ENCODE measurements at regions not wholly inside any gene's neighbourhood (a gene's known extent, or its start where the extent isn't known, plus 50 kb on each side); places are given as distances from the start of the nearest gene placed in this dataset.

DNA sequence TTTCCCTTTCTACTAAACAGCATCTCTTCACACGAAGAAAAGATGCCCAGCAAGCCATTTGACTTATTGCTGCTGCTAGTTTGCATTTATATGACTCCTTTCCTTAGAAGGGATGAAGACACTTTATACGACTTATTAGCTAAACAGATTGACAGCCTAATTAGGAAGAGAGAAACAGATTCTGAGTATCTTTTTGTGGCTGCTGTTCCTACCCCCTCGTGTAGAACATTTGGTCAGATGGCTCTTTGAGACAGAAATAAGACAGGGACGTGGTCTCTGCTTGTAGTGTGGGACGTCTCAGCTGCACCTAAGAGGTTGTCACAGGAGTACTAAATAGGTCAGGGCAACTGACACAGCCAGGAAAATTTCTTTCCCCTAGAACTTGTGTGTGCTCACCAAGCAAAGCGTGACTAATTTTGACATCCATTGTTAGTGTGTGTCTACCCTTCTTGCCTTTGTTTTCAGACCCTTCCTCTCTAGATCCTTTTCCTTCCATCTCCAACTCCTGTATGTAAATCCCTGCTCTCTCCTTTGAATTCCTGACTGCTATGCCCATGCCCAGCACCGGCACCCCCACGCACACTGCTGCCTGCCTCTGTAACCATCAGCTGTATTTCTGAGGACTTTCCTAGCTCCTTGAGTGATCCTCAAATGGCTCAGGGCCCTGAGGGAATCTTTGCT is 83.2 kb downstream of the DAD1 start (continued):
- TF ChIP-seq GATAD2B (conservative IDR thresholded peaks at IDR 0.05; ENCODE audit: low read depth) (peak; percentile 39; the same call in 1 of the 2 replicates), TCF12 (IDR thresholded peaks at IDR 0.05; ENCODE audit: low read depth, low read length) (0 out of 2 replicates have a peak, but pooled peaks have one; percentile 29), EED (IDR thresholded peaks at IDR 0.05; ENCODE audit: low read depth) (peak; percentile 58; the same call in 1 of the 2 replicates), IKZF1 (conservative IDR thresholded peaks at IDR 0.05) (peak; percentile 76; the same call in 1 of the 2 replicates), ZBED1 (IDR thresholded peaks at IDR 0.05; ENCODE audit: borderline replicate concordance) (peak; percentile 82), POLR2AphosphoS5 (IDR thresholded peaks at IDR 0.05; ENCODE audit: low read length) (peak; percentile 86; the same call in 1 of the 2 replicates), ZNF217 (IDR thresholded peaks at IDR 0.05) (no peak), RAD51 (IDR thresholded peaks at IDR 0.05) (peak; percentile 71), HDGF (IDR thresholded peaks at IDR 0.05) (peak; percentile 92; the same call in 1 of the 2 replicates), CBFB (IDR thresholded peaks at IDR 0.05; ENCODE audit: low read depth) (0 out of 2 replicates have a peak, but pooled peaks have one; percentile 21), MEF2B (IDR thresholded peaks at IDR 0.05; ENCODE audit: partially characterized antibody, poor library complexity, severe bottlenecking) (peak; percentile 73), ETV6 (conservative IDR thresholded peaks at IDR 0.05 in 1 of 2, IDR thresholded peaks at IDR 0.05 in 1 of 2; ENCODE audit: borderline replicate concordance in 1 of 2, low read depth in 1 of 2) (no peak; a peak in 1 of 4 replicates), POLR2A (IDR thresholded peaks at IDR 0.05; ENCODE audit: low read depth, low read length) (peak; percentile 60; the same call in 1 of the 2 replicates), LARP7 (IDR thresholded peaks at IDR 0.05) (no peak; the same call in 1 of the 2 replicates), SRF (IDR thresholded peaks at IDR 0.05; ENCODE audit: low read depth in 2 of 2, low read length in 2 of 2) (peak in 1 of 2 experiments; percentile 83; a peak in 2 of 4 replicates), CHD2 (IDR thresholded peaks at IDR 0.05; ENCODE audit: borderline replicate concordance, low read depth, low read length) (peak; percentile 27; the same call in 1 of the 2 replicates), CHD4 (IDR thresholded peaks at IDR 0.05) (no peak), SMAD5 (IDR thresholded peaks at IDR 0.05; ENCODE audit: low read depth) (peak; percentile 68)
- TF ChIP-seq, protein P1, sequence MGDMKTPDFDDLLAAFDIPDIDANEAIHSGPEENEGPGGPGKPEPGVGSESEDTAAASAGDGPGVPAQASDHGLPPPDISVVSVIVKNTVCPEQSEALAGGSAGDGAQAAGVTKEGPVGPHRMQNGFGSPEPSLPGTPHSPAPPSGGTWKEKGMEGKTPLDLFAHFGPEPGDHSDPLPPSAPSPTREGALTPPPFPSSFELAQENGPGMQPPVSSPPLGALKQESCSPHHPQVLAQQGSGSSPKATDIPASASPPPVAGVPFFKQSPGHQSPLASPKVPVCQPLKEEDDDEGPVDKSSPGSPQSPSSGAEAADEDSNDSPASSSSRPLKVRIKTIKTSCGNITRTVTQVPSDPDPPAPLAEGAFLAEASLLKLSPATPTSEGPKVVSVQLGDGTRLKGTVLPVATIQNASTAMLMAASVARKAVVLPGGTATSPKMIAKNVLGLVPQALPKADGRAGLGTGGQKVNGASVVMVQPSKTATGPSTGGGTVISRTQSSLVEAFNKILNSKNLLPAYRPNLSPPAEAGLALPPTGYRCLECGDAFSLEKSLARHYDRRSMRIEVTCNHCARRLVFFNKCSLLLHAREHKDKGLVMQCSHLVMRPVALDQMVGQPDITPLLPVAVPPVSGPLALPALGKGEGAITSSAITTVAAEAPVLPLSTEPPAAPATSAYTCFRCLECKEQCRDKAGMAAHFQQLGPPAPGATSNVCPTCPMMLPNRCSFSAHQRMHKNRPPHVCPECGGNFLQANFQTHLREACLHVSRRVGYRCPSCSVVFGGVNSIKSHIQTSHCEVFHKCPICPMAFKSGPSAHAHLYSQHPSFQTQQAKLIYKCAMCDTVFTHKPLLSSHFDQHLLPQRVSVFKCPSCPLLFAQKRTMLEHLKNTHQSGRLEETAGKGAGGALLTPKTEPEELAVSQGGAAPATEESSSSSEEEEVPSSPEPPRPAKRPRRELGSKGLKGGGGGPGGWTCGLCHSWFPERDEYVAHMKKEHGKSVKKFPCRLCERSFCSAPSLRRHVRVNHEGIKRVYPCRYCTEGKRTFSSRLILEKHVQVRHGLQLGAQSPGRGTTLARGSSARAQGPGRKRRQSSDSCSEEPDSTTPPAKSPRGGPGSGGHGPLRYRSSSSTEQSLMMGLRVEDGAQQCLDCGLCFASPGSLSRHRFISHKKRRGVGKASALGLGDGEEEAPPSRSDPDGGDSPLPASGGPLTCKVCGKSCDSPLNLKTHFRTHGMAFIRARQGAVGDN (IDR thresholded peaks at IDR 0.05) = peak; percentile 92
- TF ChIP-seq, protein P2, sequence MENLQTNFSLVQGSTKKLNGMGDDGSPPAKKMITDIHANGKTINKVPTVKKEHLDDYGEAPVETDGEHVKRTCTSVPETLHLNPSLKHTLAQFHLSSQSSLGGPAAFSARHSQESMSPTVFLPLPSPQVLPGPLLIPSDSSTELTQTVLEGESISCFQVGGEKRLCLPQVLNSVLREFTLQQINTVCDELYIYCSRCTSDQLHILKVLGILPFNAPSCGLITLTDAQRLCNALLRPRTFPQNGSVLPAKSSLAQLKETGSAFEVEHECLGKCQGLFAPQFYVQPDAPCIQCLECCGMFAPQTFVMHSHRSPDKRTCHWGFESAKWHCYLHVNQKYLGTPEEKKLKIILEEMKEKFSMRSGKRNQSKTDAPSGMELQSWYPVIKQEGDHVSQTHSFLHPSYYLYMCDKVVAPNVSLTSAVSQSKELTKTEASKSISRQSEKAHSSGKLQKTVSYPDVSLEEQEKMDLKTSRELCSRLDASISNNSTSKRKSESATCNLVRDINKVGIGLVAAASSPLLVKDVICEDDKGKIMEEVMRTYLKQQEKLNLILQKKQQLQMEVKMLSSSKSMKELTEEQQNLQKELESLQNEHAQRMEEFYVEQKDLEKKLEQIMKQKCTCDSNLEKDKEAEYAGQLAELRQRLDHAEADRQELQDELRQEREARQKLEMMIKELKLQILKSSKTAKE (IDR thresholded peaks at IDR 0.05; ENCODE audit: low read depth, poor library complexity, severe bottlenecking) = peak; percentile 47
- TF ChIP-seq, protein P3, sequence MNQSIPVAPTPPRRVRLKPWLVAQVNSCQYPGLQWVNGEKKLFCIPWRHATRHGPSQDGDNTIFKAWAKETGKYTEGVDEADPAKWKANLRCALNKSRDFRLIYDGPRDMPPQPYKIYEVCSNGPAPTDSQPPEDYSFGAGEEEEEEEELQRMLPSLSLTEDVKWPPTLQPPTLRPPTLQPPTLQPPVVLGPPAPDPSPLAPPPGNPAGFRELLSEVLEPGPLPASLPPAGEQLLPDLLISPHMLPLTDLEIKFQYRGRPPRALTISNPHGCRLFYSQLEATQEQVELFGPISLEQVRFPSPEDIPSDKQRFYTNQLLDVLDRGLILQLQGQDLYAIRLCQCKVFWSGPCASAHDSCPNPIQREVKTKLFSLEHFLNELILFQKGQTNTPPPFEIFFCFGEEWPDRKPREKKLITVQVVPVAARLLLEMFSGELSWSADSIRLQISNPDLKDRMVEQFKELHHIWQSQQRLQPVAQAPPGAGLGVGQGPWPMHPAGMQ (IDR thresholded peaks at IDR 0.05; ENCODE audit: borderline replicate concordance) = no peak
- TF ChIP-seq, protein P4, sequence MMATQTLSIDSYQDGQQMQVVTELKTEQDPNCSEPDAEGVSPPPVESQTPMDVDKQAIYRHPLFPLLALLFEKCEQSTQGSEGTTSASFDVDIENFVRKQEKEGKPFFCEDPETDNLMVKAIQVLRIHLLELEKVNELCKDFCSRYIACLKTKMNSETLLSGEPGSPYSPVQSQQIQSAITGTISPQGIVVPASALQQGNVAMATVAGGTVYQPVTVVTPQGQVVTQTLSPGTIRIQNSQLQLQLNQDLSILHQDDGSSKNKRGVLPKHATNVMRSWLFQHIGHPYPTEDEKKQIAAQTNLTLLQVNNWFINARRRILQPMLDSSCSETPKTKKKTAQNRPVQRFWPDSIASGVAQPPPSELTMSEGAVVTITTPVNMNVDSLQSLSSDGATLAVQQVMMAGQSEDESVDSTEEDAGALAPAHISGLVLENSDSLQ (IDR thresholded peaks at IDR 0.05) = peak; percentile 95
